DMS114 treated with DMSO at 0.1 percent for 48 hours (cell line): ENCODE measurements at regions not wholly inside any gene's neighbourhood (a gene's known extent, or its start where the extent isn't known, plus 50 kb on each side); places are given as distances from the start of the nearest gene placed in this dataset.

Experiments
- DNase-seq: peaks from one replicate; lab custom pipeline; 2025; ENCODE audit not compliant: unreplicated experiment; lab: John Stamatoyannopoulos, UW

DNA sequence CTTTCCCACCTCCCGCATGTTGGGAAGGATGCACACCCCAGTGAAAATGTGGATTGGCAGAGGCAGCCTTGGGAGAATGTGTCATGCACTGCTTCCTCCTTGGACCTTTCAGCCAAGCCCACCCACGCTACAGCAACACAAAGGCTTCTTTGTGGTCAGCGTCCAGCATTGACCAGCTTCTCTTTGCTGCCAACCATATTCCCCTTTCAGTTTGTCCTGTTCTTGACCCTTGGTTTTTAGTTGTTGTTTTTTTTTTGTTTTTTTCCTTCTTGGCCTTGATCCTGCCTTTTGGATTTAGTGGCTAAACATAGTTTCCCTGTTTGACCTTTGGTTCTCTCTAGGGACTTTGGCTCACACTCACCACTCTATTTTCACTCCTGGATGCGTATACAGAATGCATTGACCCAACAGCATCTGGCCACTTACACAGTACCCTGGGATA lies 573.6 kb downstream of the INSC start:
- no peak for DNase-seq

- DNase-seq = no peak
Observed at GRCh38 chr11:15690320-15690719, 575.6 kb downstream of the INSC start.

- no peak for DNase-seq
Observed at GRCh38 chr11:15692739-15693138, 578.0 kb downstream of the INSC start.

- DNase-seq = no peak
Observed at GRCh38 chr11:15695096-15695721, 580.5 kb downstream of the INSC start.

DNA sequence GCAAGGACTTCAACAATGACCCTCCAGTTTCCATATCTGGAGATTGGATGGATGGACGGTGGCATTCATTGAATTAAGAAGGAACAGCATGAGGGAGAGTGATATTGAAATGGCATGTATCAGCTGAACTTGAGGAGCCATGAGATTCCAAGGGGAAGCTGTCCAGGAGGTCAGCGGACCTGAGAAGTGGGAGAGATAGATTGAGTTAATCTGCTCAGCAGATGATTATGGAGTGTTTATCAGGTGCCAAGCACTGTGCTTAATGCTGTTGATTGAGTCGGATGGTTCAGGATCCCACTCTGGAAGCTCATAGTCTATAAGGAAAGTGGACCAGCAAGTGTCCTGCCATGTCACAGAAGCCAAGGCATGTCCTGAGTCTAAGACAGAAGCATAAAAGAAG lies 581.3 kb downstream of the INSC start:
- DNase-seq = no peak

DNA sequence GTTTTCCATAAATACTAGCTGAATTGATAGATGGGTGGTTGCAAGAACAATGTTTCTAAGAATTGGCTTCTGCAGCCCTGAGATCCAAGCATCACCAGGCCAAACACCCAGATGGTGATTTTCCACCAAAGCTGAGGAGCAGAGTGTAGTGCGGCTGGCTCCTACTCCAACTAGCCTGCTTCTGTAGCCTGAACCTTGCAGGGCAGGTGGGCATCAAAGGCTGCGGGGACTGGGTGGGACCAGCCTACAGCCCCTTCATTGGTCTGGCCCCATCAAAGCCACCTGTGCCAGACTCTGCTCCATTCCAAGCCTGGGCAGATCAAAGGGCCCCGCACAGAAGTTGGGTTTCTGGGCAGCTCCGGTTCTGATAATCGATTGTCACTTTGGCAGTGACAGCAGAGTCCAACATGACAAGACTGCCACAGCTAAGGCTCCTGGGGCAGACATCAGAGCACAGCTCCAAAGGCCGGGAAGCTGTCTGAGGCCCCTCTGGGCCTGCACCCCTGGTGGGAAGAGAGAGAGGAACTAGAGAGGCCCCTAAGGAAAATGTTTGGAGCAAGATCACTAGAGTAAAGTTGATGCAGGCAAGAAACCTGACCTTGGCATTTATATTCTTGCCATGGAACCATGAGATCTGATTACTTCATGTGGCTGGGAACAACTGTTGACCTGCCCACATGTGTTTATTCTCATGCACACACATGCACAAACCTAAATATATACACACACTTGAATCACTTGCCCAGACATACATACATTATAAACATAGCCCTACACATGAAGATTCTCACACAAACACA lies 582.9 kb downstream of the INSC start:
- no peak for DNase-seq

- no peak for DNase-seq
Observed at GRCh38 chr11:15698855-15699254, 584.1 kb downstream of the INSC start.

- DNase-seq = no peak
Observed at GRCh38 chr11:15699978-15700377, 585.3 kb downstream of the INSC start.

GRCh38 chr11:15700456-15700855 lies 585.7 kb downstream of the INSC start:
- DNase-seq = no peak

- no peak for DNase-seq
Observed at GRCh38 chr11:15704064-15704463, 589.3 kb downstream of the INSC start.

DNA sequence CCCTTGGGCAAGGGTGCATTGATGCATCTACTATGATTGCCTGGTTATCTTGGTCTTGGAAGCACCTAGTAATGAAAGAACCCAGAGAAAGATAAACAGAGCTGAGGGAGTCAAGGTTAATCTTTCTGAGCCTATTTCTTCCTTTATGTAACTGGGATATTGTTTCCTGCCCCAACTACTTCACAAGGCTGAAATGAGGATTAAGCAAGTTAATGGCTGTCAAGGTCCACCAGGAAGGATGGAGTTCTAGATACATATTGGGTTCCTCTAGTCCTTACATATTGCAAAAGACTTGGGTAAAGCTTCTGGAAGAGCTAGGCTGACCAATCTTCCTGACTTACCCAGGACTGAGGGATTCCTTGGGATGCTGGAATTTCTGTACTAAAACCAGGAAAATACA lies 589.8 kb downstream of the INSC start:
- DNase-seq = no peak

DNA sequence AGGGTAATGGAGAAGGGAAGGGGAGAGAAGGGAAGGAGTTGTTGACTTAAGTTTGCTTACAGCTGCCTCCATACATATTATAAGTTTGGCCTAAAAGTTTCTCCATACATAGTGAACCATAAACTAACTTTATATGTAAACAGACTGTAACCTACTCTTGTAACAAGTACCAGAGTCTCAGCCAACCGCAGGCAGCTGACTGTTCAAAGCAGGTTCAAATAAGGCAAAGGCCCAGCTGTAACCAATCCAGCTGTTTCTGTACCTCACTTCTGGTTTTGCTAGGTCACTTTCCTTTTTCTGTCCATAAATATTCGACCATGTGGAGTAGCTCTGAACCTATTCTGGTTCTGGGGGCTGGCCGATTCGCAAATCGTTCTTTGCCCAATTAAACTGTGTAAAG lies 591.2 kb downstream of the INSC start:
- DNase-seq = no peak

DNA sequence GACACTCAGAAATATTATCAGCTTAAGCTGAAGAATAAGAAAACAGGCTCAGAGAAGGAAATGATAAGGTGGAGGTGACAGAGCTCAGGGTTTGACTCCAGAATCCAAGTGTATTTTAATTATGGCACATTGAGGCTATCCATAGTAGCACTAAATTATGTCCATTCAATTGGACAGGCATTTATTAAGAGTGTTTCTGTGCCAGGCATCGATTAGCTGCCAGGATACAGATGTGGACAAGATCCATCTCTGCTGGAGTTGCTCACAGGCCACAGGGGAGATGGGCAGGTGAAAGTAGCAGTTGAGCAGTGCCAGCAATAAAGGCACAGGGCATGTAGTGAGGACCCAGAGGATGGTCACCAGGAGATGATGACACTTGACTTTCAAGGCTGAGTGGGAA lies 592.5 kb downstream of the INSC start:
- DNase-seq = no peak

DNA sequence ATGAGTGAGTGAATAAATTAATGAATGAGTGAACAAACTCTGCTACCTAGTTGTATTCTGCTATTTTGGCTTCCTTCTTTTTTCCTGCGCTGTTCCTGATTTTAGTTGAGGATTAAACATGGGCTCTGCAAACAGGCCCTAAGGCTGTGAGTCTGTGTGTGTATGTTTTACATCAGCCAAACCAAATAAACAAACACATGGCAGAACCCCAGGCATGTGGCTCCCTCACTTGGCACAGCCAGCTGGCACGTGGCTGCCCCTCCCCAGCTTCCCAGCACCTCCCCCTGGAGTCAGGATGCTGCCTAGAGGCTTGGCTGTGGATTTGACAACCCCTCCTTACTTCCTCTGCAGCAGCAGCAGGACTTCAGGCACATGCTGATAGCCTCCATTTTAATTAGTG lies 593.2 kb downstream of the INSC start:
- DNase-seq = no peak

DNA sequence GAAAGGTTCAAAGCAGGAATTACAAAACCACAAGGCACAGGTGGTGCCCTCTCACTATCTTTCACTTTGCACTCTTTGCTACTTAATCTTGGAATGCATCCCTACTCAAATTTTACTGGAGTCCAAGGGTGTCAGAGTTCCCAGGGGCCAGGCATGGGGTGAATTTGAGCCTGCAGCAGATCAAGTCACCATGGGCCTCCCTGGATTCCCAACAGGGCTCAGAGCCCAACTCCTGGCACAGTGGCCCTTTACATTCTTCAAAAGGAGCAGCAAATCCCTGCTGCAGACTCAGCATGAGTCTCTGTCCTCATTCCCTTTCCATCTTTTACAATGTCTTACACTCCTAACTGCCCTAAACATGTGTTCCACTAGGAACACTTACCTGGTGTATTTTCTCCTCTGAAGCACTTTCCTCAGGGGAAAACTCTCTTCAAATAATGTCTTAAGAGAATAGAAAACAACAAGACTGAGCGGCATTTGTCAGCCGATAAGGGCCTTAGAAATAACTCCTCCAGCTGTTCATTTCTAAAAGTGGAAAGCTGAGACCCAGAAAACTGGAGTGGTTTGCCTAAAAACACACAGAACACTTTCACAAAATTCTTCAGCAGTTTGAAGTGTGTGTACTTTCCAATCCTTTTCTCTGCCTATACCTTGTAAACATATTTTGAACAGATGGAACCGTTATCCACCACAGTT lies 596.0 kb downstream of the INSC start:
- no peak for DNase-seq

DNA sequence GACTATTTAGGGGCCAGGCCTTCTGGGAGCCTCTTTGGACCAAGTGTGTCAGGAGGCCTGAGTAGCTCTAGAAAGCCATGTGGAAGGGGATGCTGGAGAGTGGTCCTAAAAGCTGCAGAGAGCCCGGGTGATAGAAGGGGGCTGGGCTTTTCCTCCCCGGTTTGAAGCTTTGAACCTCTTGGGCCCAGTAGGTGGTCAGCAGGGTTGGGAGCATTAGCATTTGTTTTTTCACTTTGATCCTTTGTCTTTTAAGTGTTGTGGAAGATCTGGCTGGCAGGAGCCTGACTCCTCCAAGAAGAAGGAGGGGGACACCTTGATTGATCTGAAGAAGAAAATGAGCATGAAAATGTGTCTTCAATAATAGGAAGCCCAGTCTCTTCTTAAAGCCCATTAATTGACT lies 596.6 kb downstream of the INSC start:
- DNase-seq = no peak

GRCh38 chr11:15714641-15715399 lies 600.1 kb downstream of the INSC start:
- no peak for DNase-seq

DNA sequence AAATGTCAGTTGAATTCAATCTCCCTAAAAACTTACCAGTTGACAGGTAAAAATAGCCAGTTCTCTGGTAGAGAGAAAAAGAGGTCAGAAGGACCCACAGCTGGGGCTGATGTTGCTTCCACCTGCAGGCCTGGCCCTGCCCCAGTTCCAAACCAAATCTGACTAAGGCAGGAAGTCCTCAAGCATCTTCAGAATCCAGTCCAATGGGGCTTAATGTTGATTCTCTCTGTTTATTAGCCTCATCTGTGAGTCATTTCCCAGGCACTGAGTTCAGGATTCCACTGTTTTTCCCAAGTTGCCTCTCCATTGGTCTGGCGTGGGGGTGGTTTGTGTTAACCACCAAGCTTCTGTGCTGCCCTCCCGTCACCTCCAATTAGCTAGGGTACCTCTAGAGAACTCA lies 601.8 kb downstream of the INSC start:
- DNase-seq = no peak

- no peak for DNase-seq
Observed at GRCh38 chr11:15720460-15720859, 605.7 kb downstream of the INSC start.

DNA sequence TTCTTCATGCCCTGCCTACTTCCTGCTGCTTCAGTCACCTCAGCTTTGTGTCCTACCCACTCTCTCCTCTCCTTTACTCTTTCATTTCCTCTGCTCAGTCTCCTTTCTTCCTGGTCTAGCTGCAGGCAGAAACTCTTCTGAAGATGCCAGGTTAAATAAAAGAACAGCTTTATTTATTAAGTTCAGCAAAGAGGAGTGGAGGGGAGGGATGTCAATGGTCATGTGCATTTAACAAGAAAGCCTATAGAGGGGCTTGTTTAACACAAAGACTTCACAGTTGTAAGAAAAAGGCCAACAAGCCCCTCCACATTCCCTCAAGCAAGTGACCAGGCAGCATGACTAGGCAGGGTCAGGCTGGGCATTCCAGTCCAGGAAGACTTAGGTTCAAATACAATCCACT lies 609.2 kb downstream of the INSC start:
- no peak for DNase-seq

DNA sequence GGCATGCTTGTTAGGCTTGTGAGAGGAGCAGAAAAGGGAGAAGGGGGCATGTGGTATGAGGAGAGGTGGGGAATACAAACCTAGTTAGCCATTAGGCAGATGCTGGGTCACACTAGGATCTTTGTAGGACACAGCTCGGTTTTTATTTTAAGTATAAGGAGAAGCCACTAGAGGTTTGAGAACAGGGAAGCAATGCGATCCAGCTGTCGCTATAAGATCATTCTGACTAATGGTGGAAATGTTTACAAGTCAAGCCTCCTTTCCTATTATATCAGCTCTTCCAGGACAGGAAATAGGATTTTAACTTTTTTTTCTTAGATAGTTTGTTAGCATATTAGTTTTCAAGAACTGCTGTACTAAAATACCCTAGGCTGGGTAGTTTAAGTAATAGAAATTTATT lies 609.9 kb downstream of the INSC start:
- no peak for DNase-seq
